ENCODE measurements at regions not wholly inside any gene's neighbourhood (a gene's known extent, or its start where the extent isn't known, plus 50 kb on each side); places are given as distances from the start of the nearest gene placed in this dataset.

GRCh38 chr1:81151206-81151605 is 649.5 kb upstream of the ADGRL2 start:
- no peak for DNase-seq
- ATAC-seq: no peak

- no peak for DNase-seq
Measured at GRCh38 chr1:81149649-81150325, 650.9 kb upstream of the ADGRL2 start.

GRCh38 chr1:81144240-81144825 is 656.4 kb upstream of the ADGRL2 start:
- DNase-seq: no peak

More at GRCh38 chr1:81149649-81150325, 650.9 kb upstream of the ADGRL2 start:
- ATAC-seq: no peak

GRCh38 chr1:81142099-81142826 is 658.5 kb upstream of the ADGRL2 start:
- DNase-seq (no peak), ATAC-seq (no peak)

More at GRCh38 chr1:81144240-81144825, 656.4 kb upstream of the ADGRL2 start:
- no peak for ATAC-seq

- DNase-seq (no peak), ATAC-seq (no peak)
Measured at GRCh38 chr1:81135524-81135923, 665.2 kb upstream of the ADGRL2 start.

GRCh38 chr1:81129776-81130175 is 671.0 kb upstream of the ADGRL2 start:
- ATAC-seq: no peak

GRCh38 chr1:81129366-81129765 is 671.4 kb upstream of the ADGRL2 start:
- no peak for ATAC-seq

More at GRCh38 chr1:81129776-81130175, 671.0 kb upstream of the ADGRL2 start:
- DNase-seq: no peak

GRCh38 chr1:81128079-81128478 is 672.7 kb upstream of the ADGRL2 start:
- no peak for ATAC-seq
- no peak for DNase-seq

More at GRCh38 chr1:81129366-81129765, 671.4 kb upstream of the ADGRL2 start:
- DNase-seq: no peak

- ATAC-seq (no peak), DNase-seq (no peak)
Measured at GRCh38 chr1:81126989-81127581, 673.6 kb upstream of the ADGRL2 start.

- DNase-seq (no peak), ATAC-seq (no peak)
Measured at GRCh38 chr1:81125672-81126071, 675.1 kb upstream of the ADGRL2 start.

- no peak for ATAC-seq
Measured at GRCh38 chr1:81121306-81121705, 679.4 kb upstream of the ADGRL2 start.

GRCh38 chr1:81119319-81119718 is 681.4 kb upstream of the ADGRL2 start:
- DNase-seq (no peak), ATAC-seq (no peak)

More at GRCh38 chr1:81121306-81121705, 679.4 kb upstream of the ADGRL2 start:
- no peak for DNase-seq

GRCh38 chr1:81118550-81118949 is 682.2 kb upstream of the ADGRL2 start:
- DNase-seq: no peak
- no peak for ATAC-seq

- DNase-seq: no peak
- no peak for ATAC-seq
Measured at GRCh38 chr1:81115422-81115821, 685.3 kb upstream of the ADGRL2 start.

- ATAC-seq (no peak), DNase-seq (no peak)
Measured at GRCh38 chr1:81114191-81114590, 686.5 kb upstream of the ADGRL2 start.

GRCh38 chr1:81113688-81114087 is 687.0 kb upstream of the ADGRL2 start:
- DNase-seq (no peak), ATAC-seq (no peak)

- ATAC-seq (no peak), DNase-seq (no peak)
Measured at GRCh38 chr1:81111818-81112217, 688.9 kb upstream of the ADGRL2 start.

- ATAC-seq (no peak), DNase-seq (no peak)
Measured at GRCh38 chr1:81109038-81109437, 691.7 kb upstream of the ADGRL2 start.

- no peak for ATAC-seq
- DNase-seq: no peak
Measured at GRCh38 chr1:81097860-81098259, 702.9 kb upstream of the ADGRL2 start.

GRCh38 chr1:81073580-81073979 is 727.2 kb upstream of the ADGRL2 start:
- ATAC-seq: no peak
- no peak for DNase-seq

GRCh38 chr1:81071969-81072753 is 728.6 kb upstream of the ADGRL2 start:
- no peak for ATAC-seq

More at GRCh38 chr1:81071969-81072753, 728.6 kb upstream of the ADGRL2 start:
- no peak for DNase-seq

Data from stimulated activated naive CD8-positive, alpha-beta T cell treated with anti-CD3 and anti-CD28 coated beads, Interleukin-15, Interleukin-2, amounts not matched to agents 100 U/mL and 50 U/mL, for 24 hours (primary cell).